ENCODE measurements at regions not wholly inside any gene's neighbourhood (a gene's known extent, or its start where the extent isn't known, plus 50 kb on each side); places are given as distances from the start of the nearest gene placed in this dataset.
"Not testable (repeated sequence)": the region's sequence is repeated elsewhere in the genome, so short reads cannot be mapped to it uniquely, and the experiment has no call there.

DNA sequence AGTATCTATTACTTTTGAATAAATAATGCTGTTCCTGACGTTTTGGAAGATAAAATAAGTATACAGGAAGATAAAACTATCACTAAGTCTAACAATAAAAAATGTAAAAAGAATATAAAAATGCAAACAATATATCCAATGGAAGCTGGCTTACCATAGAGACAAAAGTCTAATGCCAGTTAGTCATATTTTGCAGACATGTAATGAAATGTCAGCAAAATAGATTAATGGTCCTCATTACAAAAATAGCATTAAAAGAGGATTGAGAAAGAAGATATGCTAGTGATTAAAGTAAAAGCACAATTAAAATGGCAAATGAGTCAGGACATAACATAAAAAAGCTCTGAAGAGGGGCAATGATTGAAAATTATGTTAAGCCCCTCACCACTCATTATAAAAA is 265.0 kb downstream of the MMUT start:
- H3K9me3 ChIP-seq (ENCODE audit: low read length): no peaks in the 10 kb centered on the region
- H4K20me1 ChIP-seq (ENCODE audit: insufficient read depth, low read length): no peaks in the 10 kb centered on the region
- H3K4me3 ChIP-seq (ENCODE audit: low read depth, low read length, poor library complexity, severe bottlenecking): no peak overlapping the region
- H3K9ac ChIP-seq (ENCODE audit: low read length): no peak overlapping the region
- no peak overlapping the region for H2AFZ ChIP-seq (ENCODE audit: low read length)
- H3F3A ChIP-seq (ENCODE audit: insufficient read depth, low read length): no peaks in the 10 kb centered on the region
- no peaks in the 10 kb centered on the region for H3K79me2 ChIP-seq (ENCODE audit: insufficient read depth, low read length)
- H3K4me1 ChIP-seq (ENCODE audit: insufficient read depth, low read length, severe bottlenecking): no peaks in the 10 kb centered on the region
- no peak overlapping the region for H3K4me2 ChIP-seq (ENCODE audit: low read length)
- H3K27me3 ChIP-seq (ENCODE audit: insufficient read depth, low read length): no peaks in the 10 kb centered on the region
- H3K36me3 ChIP-seq (ENCODE audit: insufficient read depth, low read length): no peaks in the 10 kb centered on the region
- no peak for TF ChIP-seq EZH2 (IDR thresholded peaks at IDR 0.05; ENCODE audit: borderline replicate concordance, low read length)
- TF ChIP-seq, protein P1, sequence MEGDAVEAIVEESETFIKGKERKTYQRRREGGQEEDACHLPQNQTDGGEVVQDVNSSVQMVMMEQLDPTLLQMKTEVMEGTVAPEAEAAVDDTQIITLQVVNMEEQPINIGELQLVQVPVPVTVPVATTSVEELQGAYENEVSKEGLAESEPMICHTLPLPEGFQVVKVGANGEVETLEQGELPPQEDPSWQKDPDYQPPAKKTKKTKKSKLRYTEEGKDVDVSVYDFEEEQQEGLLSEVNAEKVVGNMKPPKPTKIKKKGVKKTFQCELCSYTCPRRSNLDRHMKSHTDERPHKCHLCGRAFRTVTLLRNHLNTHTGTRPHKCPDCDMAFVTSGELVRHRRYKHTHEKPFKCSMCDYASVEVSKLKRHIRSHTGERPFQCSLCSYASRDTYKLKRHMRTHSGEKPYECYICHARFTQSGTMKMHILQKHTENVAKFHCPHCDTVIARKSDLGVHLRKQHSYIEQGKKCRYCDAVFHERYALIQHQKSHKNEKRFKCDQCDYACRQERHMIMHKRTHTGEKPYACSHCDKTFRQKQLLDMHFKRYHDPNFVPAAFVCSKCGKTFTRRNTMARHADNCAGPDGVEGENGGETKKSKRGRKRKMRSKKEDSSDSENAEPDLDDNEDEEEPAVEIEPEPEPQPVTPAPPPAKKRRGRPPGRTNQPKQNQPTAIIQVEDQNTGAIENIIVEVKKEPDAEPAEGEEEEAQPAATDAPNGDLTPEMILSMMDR (IDR thresholded peaks at IDR 0.05; ENCODE audit: low read length): no peak
- H3K9me2 ChIP-seq (ENCODE audit: low read depth, low read length): no peaks in the 10 kb centered on the region
- no peak overlapping the region for H3K27ac ChIP-seq (ENCODE audit: low read depth, low read length, poor library complexity, severe bottlenecking)

DNA sequence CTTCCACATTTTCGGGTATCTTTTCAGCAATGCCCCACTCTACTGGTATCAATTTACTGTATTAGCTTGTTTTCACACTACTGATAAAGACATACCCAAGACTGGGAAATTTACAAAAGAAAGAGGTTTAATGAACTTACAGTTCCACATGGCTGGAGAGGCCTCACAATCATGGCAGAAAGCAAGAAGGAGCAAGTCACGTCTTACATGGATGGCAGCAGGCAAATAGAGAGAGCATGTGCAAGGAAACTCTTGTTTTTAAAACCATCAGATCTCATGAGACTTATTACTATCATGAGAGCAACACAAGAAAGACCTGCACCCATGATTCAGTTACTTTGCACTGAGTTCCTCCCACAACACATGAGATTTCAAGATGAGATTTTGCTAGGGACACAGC is 300.7 kb downstream of the MMUT start:
- H3K4me2 ChIP-seq (ENCODE audit: low read length); H3K4me3 ChIP-seq (ENCODE audit: low read depth, low read length, poor library complexity, severe bottlenecking); H4K20me1 ChIP-seq (ENCODE audit: insufficient read depth, low read length); H3K79me2 ChIP-seq (ENCODE audit: insufficient read depth, low read length); H3K4me1 ChIP-seq (ENCODE audit: insufficient read depth, low read length, severe bottlenecking); H3K27ac ChIP-seq (ENCODE audit: low read depth, low read length, poor library complexity, severe bottlenecking); H3K9me2 ChIP-seq (ENCODE audit: low read depth, low read length); H3K9ac ChIP-seq (ENCODE audit: low read length); H3F3A ChIP-seq (ENCODE audit: insufficient read depth, low read length); H3K27me3 ChIP-seq (ENCODE audit: insufficient read depth, low read length); H3K36me3 ChIP-seq (ENCODE audit: insufficient read depth, low read length); H2AFZ ChIP-seq (ENCODE audit: low read length); H3K9me3 ChIP-seq (ENCODE audit: low read length): not testable (repeated sequence)

- H3K27me3 ChIP-seq (ENCODE audit: insufficient read depth, low read length): no peaks in the 10 kb centered on the region
- H3K4me3 ChIP-seq (ENCODE audit: low read depth, low read length, poor library complexity, severe bottlenecking): no peak overlapping the region
- H3K79me2 ChIP-seq (ENCODE audit: insufficient read depth, low read length): no peaks in the 10 kb centered on the region
- no peaks in the 10 kb centered on the region for H3K36me3 ChIP-seq (ENCODE audit: insufficient read depth, low read length)
- no peaks in the 10 kb centered on the region for H3K4me1 ChIP-seq (ENCODE audit: insufficient read depth, low read length, severe bottlenecking)
- no peak overlapping the region for H2AFZ ChIP-seq (ENCODE audit: low read length)
- H3K4me2 ChIP-seq (ENCODE audit: low read length): no peak overlapping the region
- H3K9me2 ChIP-seq (ENCODE audit: low read depth, low read length): no peaks in the 10 kb centered on the region
- H3K9me3 ChIP-seq (ENCODE audit: low read length): no peaks in the 10 kb centered on the region
- TF ChIP-seq EZH2 (IDR thresholded peaks at IDR 0.05; ENCODE audit: borderline replicate concordance, low read length): no peak
- TF ChIP-seq, protein P1 (IDR thresholded peaks at IDR 0.05; ENCODE audit: low read length): no peak
- no peak overlapping the region for H3K27ac ChIP-seq (ENCODE audit: low read depth, low read length, poor library complexity, severe bottlenecking)
- H3F3A ChIP-seq (ENCODE audit: insufficient read depth, low read length): no peaks in the 10 kb centered on the region
- H3K9ac ChIP-seq (ENCODE audit: low read length): no peak overlapping the region
- H4K20me1 ChIP-seq (ENCODE audit: insufficient read depth, low read length): no peaks in the 10 kb centered on the region
These were observed 307.7 kb downstream of the MMUT start for GRCh38 chr6:49155316-49155715.

GRCh38 chr6:49151957-49152356 is 311.1 kb downstream of the MMUT start:
- H3K9me3 ChIP-seq (ENCODE audit: low read length): no peaks in the 10 kb centered on the region
- no peaks in the 10 kb centered on the region for H3K36me3 ChIP-seq (ENCODE audit: insufficient read depth, low read length)
- no peaks in the 10 kb centered on the region for H3K27me3 ChIP-seq (ENCODE audit: insufficient read depth, low read length)
- H3K4me3 ChIP-seq (ENCODE audit: low read depth, low read length, poor library complexity, severe bottlenecking): no peak overlapping the region
- H4K20me1 ChIP-seq (ENCODE audit: insufficient read depth, low read length): no peaks in the 10 kb centered on the region
- no peaks in the 10 kb centered on the region for H3F3A ChIP-seq (ENCODE audit: insufficient read depth, low read length)
- H3K27ac ChIP-seq (ENCODE audit: low read depth, low read length, poor library complexity, severe bottlenecking): no peak overlapping the region
- no peaks in the 10 kb centered on the region for H3K9me2 ChIP-seq (ENCODE audit: low read depth, low read length)
- no peak for TF ChIP-seq EZH2 (IDR thresholded peaks at IDR 0.05; ENCODE audit: borderline replicate concordance, low read length)
- TF ChIP-seq, protein P1 (IDR thresholded peaks at IDR 0.05; ENCODE audit: low read length): no peak
- H3K79me2 ChIP-seq (ENCODE audit: insufficient read depth, low read length): no peaks in the 10 kb centered on the region
- H3K9ac ChIP-seq (ENCODE audit: low read length): no peak overlapping the region
- H3K4me2 ChIP-seq (ENCODE audit: low read length): no peak overlapping the region
- no peak overlapping the region for H2AFZ ChIP-seq (ENCODE audit: low read length)
- H3K4me1 ChIP-seq (ENCODE audit: insufficient read depth, low read length, severe bottlenecking): no peaks in the 10 kb centered on the region

Data from OCI-LY1 (cell line).